ENCODE measurements at regions not wholly inside any gene's neighbourhood (a gene's known extent, or its start where the extent isn't known, plus 50 kb on each side); places are given as distances from the start of the nearest gene placed in this dataset.

DNA sequence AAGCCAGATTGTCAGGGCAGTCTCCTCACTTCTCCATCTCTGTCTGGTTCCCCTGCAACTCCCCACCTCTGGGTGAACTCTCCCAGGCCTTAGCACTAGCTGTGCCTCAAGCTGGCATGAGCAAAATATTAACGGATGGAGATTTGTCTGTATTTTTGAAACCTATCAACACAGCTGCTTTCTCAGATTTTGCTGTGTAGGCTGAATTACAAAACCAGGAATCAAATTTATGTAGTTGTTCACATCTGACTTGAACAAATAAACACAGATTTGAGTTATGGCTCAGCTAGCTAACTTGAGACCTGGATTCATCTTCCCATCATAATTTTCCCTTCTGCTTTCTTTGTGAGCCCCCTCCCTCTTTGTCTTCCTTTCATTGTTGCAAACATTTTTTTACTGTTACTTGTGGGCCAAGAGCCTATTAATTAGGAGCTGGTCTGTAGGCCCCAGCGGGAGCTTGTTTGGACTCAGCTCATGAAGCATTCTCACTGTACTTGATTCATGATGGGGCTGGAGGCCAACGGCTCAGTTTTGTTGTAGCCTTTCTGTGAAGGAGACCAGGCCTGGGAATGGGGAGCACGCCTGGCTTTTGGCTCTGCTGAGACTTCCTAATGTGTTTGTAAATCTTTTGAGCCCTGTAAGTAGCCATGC lies 164.1 kb upstream of the GATA6 start:
- H3K27ac ChIP-seq (ENCODE audit: low read length) = no peak overlapping the region
- no peak overlapping the region for H3K4me3 ChIP-seq (ENCODE audit: low read length)
- no peaks in the 10 kb centered on the region for H3K9me2 ChIP-seq (ENCODE audit: insufficient read depth, low read length)
- H3K79me2 ChIP-seq (replicated peaks; ENCODE audit: insufficient read depth, low read length) = no peaks in the 10 kb centered on the region
- H2AFZ ChIP-seq (ENCODE audit: low read depth, low read length) = no peak overlapping the region
- H3K9ac ChIP-seq (ENCODE audit: low read length) = no peak overlapping the region
- H3K9me3 ChIP-seq (ENCODE audit: low read length) = no peaks in the 10 kb centered on the region
- no peaks in the 10 kb centered on the region for H4K20me1 ChIP-seq (ENCODE audit: insufficient read depth)
- H3F3A ChIP-seq (ENCODE audit: insufficient read depth, low read length, poor library complexity, severe bottlenecking) = no peaks in the 10 kb centered on the region
- H3K4me2 ChIP-seq (ENCODE audit: low read length) = no peak overlapping the region
- no peaks in the 10 kb centered on the region for H3K36me3 ChIP-seq (ENCODE audit: insufficient read depth, low read length)
- H3K27me3 ChIP-seq (ENCODE audit: insufficient read depth, low read depth, low read length) = no peaks in the 10 kb centered on the region
- TF ChIP-seq POLR2AphosphoS5 (IDR thresholded peaks at IDR 0.05) = no peak
- no peak for TF ChIP-seq RAD21 (conservative IDR thresholded peaks at IDR 0.05)
- TF ChIP-seq, protein P1, sequence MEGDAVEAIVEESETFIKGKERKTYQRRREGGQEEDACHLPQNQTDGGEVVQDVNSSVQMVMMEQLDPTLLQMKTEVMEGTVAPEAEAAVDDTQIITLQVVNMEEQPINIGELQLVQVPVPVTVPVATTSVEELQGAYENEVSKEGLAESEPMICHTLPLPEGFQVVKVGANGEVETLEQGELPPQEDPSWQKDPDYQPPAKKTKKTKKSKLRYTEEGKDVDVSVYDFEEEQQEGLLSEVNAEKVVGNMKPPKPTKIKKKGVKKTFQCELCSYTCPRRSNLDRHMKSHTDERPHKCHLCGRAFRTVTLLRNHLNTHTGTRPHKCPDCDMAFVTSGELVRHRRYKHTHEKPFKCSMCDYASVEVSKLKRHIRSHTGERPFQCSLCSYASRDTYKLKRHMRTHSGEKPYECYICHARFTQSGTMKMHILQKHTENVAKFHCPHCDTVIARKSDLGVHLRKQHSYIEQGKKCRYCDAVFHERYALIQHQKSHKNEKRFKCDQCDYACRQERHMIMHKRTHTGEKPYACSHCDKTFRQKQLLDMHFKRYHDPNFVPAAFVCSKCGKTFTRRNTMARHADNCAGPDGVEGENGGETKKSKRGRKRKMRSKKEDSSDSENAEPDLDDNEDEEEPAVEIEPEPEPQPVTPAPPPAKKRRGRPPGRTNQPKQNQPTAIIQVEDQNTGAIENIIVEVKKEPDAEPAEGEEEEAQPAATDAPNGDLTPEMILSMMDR (IDR thresholded peaks at IDR 0.05; ENCODE audit: poor library complexity, severe bottlenecking) = no peak
- no peak for TF ChIP-seq TAF1 (IDR thresholded peaks at IDR 0.05; ENCODE audit: low read depth)
- TF ChIP-seq SMC3 (conservative IDR thresholded peaks at IDR 0.05; ENCODE audit: poor library complexity) = no peak
- TF ChIP-seq, protein P2, sequence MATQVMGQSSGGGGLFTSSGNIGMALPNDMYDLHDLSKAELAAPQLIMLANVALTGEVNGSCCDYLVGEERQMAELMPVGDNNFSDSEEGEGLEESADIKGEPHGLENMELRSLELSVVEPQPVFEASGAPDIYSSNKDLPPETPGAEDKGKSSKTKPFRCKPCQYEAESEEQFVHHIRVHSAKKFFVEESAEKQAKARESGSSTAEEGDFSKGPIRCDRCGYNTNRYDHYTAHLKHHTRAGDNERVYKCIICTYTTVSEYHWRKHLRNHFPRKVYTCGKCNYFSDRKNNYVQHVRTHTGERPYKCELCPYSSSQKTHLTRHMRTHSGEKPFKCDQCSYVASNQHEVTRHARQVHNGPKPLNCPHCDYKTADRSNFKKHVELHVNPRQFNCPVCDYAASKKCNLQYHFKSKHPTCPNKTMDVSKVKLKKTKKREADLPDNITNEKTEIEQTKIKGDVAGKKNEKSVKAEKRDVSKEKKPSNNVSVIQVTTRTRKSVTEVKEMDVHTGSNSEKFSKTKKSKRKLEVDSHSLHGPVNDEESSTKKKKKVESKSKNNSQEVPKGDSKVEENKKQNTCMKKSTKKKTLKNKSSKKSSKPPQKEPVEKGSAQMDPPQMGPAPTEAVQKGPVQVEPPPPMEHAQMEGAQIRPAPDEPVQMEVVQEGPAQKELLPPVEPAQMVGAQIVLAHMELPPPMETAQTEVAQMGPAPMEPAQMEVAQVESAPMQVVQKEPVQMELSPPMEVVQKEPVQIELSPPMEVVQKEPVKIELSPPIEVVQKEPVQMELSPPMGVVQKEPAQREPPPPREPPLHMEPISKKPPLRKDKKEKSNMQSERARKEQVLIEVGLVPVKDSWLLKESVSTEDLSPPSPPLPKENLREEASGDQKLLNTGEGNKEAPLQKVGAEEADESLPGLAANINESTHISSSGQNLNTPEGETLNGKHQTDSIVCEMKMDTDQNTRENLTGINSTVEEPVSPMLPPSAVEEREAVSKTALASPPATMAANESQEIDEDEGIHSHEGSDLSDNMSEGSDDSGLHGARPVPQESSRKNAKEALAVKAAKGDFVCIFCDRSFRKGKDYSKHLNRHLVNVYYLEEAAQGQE (IDR thresholded peaks at IDR 0.05; ENCODE audit: borderline replicate concordance) = no peak
- no peak for TF ChIP-seq EP300 (conservative IDR thresholded peaks at IDR 0.05; ENCODE audit: poor library complexity, severe bottlenecking)
- TF ChIP-seq MXI1 (conservative IDR thresholded peaks at IDR 0.05; ENCODE audit: poor library complexity, severe bottlenecking) = no peak
- TF ChIP-seq EZH2 (IDR thresholded peaks at IDR 0.05; ENCODE audit: borderline replicate concordance, insufficient read depth, low read length, poor library complexity, severe bottlenecking) = no peak

DNA sequence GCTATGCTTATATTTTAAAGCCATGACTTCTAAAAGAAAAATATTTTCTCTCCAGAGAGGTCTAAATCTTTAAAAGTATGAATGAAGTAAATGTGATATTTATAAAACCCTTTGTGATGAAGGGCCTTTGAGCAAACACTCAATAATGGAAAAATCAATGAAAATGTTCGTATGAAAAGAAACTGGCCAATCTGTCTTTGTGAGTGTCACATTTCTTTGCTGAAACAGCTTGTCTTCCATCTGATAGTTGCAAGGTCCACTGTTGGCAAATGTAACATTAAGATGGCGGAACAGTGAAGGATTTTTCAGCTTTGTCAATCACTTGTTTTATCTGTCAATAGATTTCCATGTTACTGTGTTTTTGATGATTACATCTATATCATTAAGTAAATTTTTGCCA lies 162.9 kb upstream of the GATA6 start:
- Histone ChIP-seq H3K79me2 (replicated peaks; ENCODE audit: insufficient read depth, low read length) (no peaks in the 10 kb centered on the region), H3K9me2 (ENCODE audit: insufficient read depth, low read length) (no peaks in the 10 kb centered on the region), H3K27ac (ENCODE audit: low read length) (no peak overlapping the region), H3K4me3 (ENCODE audit: low read length) (no peak overlapping the region), H4K20me1 (ENCODE audit: insufficient read depth) (no peaks in the 10 kb centered on the region), H3K9me3 (ENCODE audit: low read length) (no peaks in the 10 kb centered on the region), H3K36me3 (ENCODE audit: insufficient read depth, low read length) (no peaks in the 10 kb centered on the region), H3F3A (ENCODE audit: insufficient read depth, low read length, poor library complexity, severe bottlenecking) (no peaks in the 10 kb centered on the region), H3K9ac (ENCODE audit: low read length) (no peak overlapping the region), H3K4me2 (ENCODE audit: low read length) (no peak overlapping the region), H3K27me3 (ENCODE audit: insufficient read depth, low read depth, low read length) (no peaks in the 10 kb centered on the region), H2AFZ (ENCODE audit: low read depth, low read length) (no peak overlapping the region)
- no peak for TF ChIP-seq EZH2 (IDR thresholded peaks at IDR 0.05; ENCODE audit: borderline replicate concordance, insufficient read depth, low read length, poor library complexity, severe bottlenecking)
- TF ChIP-seq, protein P1 (IDR thresholded peaks at IDR 0.05; ENCODE audit: poor library complexity, severe bottlenecking) = no peak
- TF ChIP-seq MXI1 (conservative IDR thresholded peaks at IDR 0.05; ENCODE audit: poor library complexity, severe bottlenecking) = no peak
- no peak for TF ChIP-seq EP300 (conservative IDR thresholded peaks at IDR 0.05; ENCODE audit: poor library complexity, severe bottlenecking)
- TF ChIP-seq RAD21 (conservative IDR thresholded peaks at IDR 0.05) = no peak
- no peak for TF ChIP-seq TAF1 (IDR thresholded peaks at IDR 0.05; ENCODE audit: low read depth)
- TF ChIP-seq, protein P2 (IDR thresholded peaks at IDR 0.05; ENCODE audit: borderline replicate concordance) = no peak
